GM12891 (cell line): ENCODE measurements at regions not wholly inside any gene's neighbourhood (a gene's known extent, or its start where the extent isn't known, plus 50 kb on each side); places are given as distances from the start of the nearest gene placed in this dataset.

Experiments used
- POLR2A ChIP-seq: IDR thresholded peaks from 2 replicates; pipeline ENCODE4 v1.6.1; 2011; ENCODE audit warnings: low read depth, low read length, control low read depth
- POLR2AphosphoS5 ChIP-seq: IDR thresholded peaks from 2 replicates; pipeline ENCODE4 v1.6.1; 2011; ENCODE audit warnings: low read depth, low read length, control low read depth
- TAF1 ChIP-seq: IDR thresholded peaks from 2 replicates; pipeline ENCODE4 v1.6.1; 2011; ENCODE audit warnings: low read depth, low read length, control low read depth

DNA sequence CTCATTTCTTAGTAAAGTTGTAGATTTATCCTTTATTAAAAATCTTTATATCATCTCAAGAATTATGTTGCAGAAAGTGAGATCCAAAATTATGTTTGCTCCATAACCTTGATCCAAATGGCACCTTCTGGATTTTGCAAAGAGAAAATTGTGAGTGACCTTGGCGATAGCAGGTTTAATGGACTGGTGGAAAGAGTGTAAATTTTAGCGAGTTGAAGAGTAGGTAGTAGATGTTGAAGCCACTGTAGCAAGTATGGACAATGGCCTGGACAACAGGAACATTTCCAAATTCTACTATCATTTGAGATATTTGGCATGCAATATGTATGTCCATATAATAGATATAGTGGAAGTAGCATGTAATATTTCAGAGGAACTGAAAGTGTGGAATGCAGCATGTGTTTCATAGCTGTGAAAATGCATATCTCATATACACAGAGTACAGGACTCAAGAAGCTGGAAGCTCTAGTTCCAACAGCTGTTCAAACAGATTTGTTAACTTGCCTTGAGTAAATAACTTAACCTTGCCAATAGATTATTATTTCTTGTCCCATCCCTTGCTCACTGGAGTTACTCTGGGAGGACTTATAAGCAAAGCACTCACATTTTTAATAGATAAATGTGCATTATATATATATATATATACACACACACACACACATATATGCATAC is 152.5 kb upstream of the TLL1 start:
- TF ChIP-seq TAF1 = no peak
- no peak for TF ChIP-seq POLR2A
- no peak for TF ChIP-seq POLR2AphosphoS5
